Cardiac muscle cell (in vitro differentiated cells and primary cell): ENCODE measurements at regions not wholly inside any gene's neighbourhood (a gene's known extent, or its start where the extent isn't known, plus 50 kb on each side); places are given as distances from the start of the nearest gene placed in this dataset.

Source experiments
- DNase-seq, 2 donors: peaks; one replicate each; pipeline versions ENCODE4 v3.0.0 to v3.0.0-alpha.2; 2010 to 2017; ENCODE audit warnings: low read depth in 1 of 2, low spot score in 1 of 2
- H3K27ac ChIP-seq: fragments of 200-600 bp; sonication (generic); 2 replicates; pipeline ENCODE4 v1.5.1; 2016
- H3K27me3 ChIP-seq: fragments of 200-600 bp; sonication (generic); 2 replicates; pipeline ENCODE4 v1.6.0; 2016; ENCODE audit warnings: control low read depth
- H3K36me3 ChIP-seq: fragments of 200-600 bp; sonication (generic); 2 replicates; pipeline ENCODE4 v1.5.1; 2016; ENCODE audit warnings: control low read depth
- H3K4me1 ChIP-seq: fragments of 200-600 bp; sonication (generic); 2 replicates; pipeline ENCODE4 v1.8.1; 2017; ENCODE audit warnings: low read depth, mild to moderate bottlenecking, mixed run types
- H3K4me3 ChIP-seq: fragments of 200-600 bp; sonication (generic); 2 replicates; pipeline ENCODE4 v1.5.1; 2016; ENCODE audit warnings: mild to moderate bottlenecking
- H3K9me3 ChIP-seq: fragments of 200-600 bp; sonication (generic); 2 replicates; pipeline ENCODE4 v1.5.1; 2017; ENCODE audit warnings: low read depth, mild to moderate bottlenecking, control low read depth
- TF ChIP-seq, protein P1 (sequence below): IDR thresholded peaks from 2 replicates; pipeline ENCODE4 v1.5.1; 2012; ENCODE audit warnings: low read depth, mild to moderate bottlenecking, low read length

DNA sequence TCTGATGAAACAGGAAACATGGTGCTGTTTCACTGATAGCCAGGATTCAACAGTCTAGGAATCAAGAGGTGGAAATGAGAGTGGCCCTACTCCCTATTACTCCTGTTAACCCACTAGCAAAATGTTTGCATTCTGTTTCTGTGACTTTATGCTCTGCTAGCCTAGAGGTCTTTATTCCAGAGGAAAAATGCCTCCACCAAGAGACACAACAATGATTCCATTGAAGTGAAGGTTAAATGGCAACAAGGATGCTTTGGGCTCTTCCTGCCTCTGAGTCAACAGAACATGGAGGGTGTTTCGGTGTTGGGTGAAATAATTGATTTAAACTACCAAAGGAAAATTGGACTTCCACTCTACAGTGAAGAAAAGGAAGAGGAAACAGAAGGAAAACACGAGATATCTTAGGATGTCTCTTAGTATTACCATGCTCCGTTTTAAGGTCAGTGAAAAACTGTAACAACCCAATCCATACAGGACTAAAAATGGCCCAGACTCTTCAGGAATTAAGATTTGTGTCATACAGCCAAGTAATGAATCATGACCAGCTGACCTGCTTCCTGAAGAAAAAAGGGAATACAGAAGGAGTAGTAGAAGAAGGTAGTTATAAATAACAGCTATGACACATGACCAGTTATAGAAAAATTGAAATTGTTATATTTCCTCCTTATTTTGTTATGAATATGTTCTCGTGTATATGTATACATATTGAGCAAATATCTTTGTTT lies 1237.8 kb downstream of the NCAM2 start:
- H3K36me3 ChIP-seq = no peaks in the 10 kb centered on the region
- TF ChIP-seq, protein P1, sequence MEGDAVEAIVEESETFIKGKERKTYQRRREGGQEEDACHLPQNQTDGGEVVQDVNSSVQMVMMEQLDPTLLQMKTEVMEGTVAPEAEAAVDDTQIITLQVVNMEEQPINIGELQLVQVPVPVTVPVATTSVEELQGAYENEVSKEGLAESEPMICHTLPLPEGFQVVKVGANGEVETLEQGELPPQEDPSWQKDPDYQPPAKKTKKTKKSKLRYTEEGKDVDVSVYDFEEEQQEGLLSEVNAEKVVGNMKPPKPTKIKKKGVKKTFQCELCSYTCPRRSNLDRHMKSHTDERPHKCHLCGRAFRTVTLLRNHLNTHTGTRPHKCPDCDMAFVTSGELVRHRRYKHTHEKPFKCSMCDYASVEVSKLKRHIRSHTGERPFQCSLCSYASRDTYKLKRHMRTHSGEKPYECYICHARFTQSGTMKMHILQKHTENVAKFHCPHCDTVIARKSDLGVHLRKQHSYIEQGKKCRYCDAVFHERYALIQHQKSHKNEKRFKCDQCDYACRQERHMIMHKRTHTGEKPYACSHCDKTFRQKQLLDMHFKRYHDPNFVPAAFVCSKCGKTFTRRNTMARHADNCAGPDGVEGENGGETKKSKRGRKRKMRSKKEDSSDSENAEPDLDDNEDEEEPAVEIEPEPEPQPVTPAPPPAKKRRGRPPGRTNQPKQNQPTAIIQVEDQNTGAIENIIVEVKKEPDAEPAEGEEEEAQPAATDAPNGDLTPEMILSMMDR = no peak
- DNase-seq = no peak
- H3K27me3 ChIP-seq = no peaks in the 10 kb centered on the region
- H3K9me3 ChIP-seq = no peaks in the 10 kb centered on the region
- H3K27ac ChIP-seq = no peak overlapping the region
- no peaks in the 10 kb centered on the region for H3K4me1 ChIP-seq
- H3K4me3 ChIP-seq = no peak overlapping the region

DNA sequence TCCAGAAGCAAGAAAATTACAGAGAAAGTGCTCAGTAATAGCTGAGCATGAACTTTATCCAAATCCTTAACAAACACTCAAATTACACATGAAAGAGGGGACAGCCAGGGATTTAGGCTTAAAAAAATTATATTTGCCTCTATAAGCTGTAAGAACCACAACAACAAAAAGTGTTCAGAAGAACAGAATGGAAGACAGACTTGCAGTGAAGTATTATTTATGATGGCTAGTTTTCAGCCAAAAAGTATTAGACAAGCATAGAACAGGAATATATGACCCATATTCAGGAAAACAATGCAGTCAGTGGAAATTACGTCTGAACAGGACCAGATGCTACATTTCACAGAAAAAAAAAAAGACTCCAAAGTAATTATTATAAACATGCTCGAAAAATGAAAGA lies 1246.3 kb downstream of the NCAM2 start:
- H3K9me3 ChIP-seq = no peaks in the 10 kb centered on the region
- H3K36me3 ChIP-seq = no peaks in the 10 kb centered on the region
- no peak overlapping the region for H3K4me3 ChIP-seq
- no peak for DNase-seq
- no peaks in the 10 kb centered on the region for H3K4me1 ChIP-seq
- no peak overlapping the region for H3K27ac ChIP-seq
- TF ChIP-seq, protein P1 = no peak
- H3K27me3 ChIP-seq = no peaks in the 10 kb centered on the region

DNA sequence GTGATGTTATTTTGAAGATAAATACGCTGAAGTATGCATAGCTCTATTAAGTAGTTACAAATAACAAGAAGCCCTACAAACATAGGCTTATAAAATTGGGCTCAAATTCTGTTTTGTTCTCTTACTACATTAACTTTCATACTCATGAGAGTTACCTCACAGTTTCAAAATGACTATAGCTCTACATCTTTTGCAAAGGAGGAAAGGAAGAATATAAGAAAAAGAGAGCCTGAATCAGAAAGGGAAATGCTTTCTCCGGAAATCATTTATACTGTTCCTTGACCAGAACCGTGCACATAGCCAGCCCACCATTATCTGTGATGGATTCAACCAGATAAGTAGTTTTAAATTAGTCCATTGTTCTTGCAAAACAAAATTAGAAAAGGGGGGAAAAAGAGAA lies 1252.1 kb downstream of the NCAM2 start:
- Histone ChIP-seq H3K4me1 (no peaks in the 10 kb centered on the region), H3K4me3 (no peak overlapping the region), H3K36me3 (no peaks in the 10 kb centered on the region), H3K27me3 (no peaks in the 10 kb centered on the region), H3K27ac (no peak overlapping the region), H3K9me3 (no peaks in the 10 kb centered on the region)
- DNase-seq = no peak
- TF ChIP-seq, protein P1 = no peak

DNA sequence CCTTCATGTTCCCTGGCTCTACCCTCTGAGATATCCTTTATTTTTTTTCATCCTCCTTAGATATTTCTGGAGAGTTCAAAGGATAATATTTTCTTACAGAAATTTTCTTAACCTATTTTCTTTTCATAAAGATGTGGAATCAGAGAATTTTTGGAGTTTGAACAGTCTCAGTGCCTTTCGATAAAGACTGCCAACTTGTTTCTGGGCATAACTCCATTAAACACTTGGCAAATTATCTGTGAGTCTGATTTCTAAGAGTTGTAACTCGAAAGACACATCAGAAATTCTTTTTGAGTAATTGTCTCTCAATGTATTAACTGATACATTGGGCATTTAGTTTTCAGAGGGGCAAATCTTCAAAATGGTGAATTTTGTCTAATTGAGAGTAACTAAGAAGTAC lies 1255.6 kb downstream of the NCAM2 start:
- Histone ChIP-seq H3K27ac (no peak overlapping the region), H3K9me3 (no peaks in the 10 kb centered on the region), H3K4me1 (no peaks in the 10 kb centered on the region), H3K4me3 (no peak overlapping the region), H3K36me3 (no peaks in the 10 kb centered on the region), H3K27me3 (no peaks in the 10 kb centered on the region)
- TF ChIP-seq, protein P1 = no peak
- no peak for DNase-seq

DNA sequence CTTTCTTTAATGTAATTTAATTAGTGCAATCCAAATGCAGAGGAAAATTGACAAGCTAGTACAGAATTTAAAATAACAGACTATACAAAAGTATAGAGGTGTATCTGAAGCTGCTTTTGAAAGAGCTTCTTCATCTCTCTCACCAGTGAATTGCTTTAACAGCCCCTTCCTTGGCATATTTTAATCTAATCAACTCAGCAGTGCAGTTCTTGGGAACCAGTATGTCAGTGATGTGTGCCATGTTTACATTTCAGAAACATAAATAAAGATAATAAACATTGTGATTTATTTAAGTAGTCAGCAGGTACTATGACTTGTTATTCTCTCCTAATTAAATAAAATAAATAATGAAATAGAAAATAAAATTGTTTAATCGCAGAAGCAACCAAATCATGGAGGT lies 1260.6 kb downstream of the NCAM2 start:
- no peak overlapping the region for H3K4me3 ChIP-seq
- TF ChIP-seq, protein P1 = no peak
- H3K4me1 ChIP-seq = no peaks in the 10 kb centered on the region
- DNase-seq = no peak
- no peaks in the 10 kb centered on the region for H3K36me3 ChIP-seq
- H3K9me3 ChIP-seq = no peaks in the 10 kb centered on the region
- H3K27ac ChIP-seq = no peak overlapping the region
- H3K27me3 ChIP-seq = no peaks in the 10 kb centered on the region
